Astrocyte (in vitro differentiated cells and primary cell): ENCODE measurements at regions not wholly inside any gene's neighbourhood (a gene's known extent, or its start where the extent isn't known, plus 50 kb on each side); places are given as distances from the start of the nearest gene placed in this dataset.

ENCODE experiments used
- CTCF ChIP-seq: IDR thresholded peaks from 2 replicates; pipeline ENCODE4 v1.5.1; 2011; ENCODE audit warnings: low read depth, mild to moderate bottlenecking, inconsistent platforms, low read length, moderate library complexity; ENCODE audit not compliant: insufficient read depth
- EZH2 ChIP-seq: IDR thresholded peaks from 2 replicates; pipeline ENCODE4 v1.6.1; 2012; ENCODE audit warnings: mild to moderate bottlenecking, low read length, inconsistent platforms; ENCODE audit not compliant: insufficient read depth

- TF ChIP-seq CTCF (no peak), EZH2 (no peak)
Measured at GRCh38 chr13:79866436-79866835, 385.5 kb downstream of the NDFIP2 start.
